ENCODE measurements at regions not wholly inside any gene's neighbourhood (a gene's known extent, or its start where the extent isn't known, plus 50 kb on each side); places are given as distances from the start of the nearest gene placed in this dataset.
A peak's percentile ranks its signal among the peaks of the same experiment; 100 is the strongest.

DNA sequence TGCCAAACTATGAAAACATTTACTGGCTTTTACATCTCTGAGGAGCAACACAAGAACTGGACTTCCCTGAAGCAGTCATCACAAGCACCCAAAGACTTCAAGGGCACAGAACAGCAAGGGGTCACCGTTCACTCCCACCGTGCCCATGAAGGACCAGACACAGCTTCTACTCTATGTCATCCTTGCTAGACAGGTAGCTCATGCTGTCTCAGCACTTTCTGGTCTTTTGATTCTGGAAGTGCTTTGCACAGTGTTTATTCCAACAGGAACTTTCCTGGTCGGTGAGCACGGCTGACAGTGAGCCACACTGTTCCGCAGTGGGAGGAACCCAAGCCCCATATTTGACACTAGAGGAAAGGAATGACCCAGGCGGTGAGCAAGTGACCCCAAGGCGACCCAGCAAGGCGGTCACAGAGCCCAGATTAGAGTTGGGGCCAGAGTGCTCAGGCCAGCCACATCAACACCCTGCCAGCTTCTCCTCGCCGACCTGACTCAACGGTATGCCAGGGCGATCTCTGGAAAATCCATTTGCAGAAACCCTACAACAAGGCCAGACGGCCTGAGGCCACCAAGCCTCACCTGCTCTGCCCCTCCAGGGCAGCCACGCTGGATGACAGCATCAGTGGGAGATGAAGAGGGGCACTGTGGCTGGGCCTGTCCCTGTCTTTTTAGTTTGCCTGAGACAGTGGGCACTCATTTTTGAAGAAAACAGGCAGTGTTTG is 318.6 kb downstream of the TCERG1L start:
- intact Hi-C loops (cut with DNase I) = no loop called here
- DNase-seq (ENCODE audit: low spot score) = no peak

DNA sequence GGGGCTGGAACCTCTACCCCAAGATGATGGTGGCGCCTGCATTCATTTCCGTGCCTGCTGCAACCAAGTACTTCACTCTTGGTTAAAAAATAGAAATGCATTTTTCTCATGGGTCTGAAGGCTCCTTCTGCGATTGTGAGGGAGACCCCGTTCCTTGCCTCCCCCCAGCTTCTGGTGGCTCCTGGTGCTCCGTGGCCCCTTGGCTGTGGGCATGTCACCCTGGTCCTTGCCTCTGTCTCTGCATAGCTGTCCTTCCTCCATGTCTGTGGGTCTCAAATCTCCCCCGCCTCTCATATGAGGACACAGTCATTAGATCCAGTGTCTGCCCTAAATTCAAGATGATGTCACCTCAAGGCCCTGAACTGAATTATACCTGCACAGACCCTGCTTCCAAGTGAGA is 317.9 kb downstream of the TCERG1L start:
- DNase-seq (ENCODE audit: low spot score) = no peak
- intact Hi-C loops (cut with DNase I) = no loop called here

DNA sequence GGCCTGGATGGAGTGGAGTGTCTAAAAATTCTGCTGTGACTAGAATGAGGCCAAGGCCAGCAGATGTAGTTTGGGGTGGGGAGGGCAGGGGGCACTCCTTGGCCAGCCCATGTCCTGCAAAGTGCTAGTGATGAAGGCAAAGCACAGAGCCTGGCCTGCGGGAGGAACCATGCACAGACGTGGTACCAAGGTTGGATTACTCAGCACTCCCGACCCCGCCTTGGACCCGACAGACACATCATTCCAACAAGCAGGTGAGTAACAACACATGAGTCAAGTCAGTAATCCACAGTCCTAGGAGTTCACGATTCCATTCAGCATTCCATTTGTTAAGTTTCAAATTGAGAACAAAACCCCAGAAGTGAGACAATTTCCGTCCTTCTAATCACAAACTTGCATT is 317.3 kb downstream of the TCERG1L start:
- intact Hi-C loops (cut with DNase I) = no loop called here
- DNase-seq (ENCODE audit: low spot score) = no peak

DNA sequence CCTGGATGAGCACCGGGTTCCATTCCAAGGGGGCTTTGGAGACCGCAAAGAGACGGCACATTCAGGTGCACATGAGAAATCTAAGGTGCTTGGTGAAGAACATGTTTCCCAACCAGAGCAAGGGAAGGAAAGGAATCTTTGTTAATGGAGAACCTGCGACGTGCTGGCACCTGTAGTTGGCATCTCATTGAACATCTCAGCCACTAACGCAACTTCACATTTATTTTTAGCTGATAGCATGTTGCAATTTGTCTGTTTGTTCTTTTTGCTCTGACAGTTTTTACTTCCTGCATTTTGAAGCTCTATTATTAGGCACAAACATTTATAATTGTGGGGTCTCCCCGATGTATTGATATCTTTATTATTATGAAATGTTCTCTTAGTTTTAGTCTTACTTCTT is 316.7 kb downstream of the TCERG1L start:
- peak; percentile 41 for DNase-seq (ENCODE audit: low spot score)
- intact Hi-C loops (cut with DNase I) = no loop called here

DNA sequence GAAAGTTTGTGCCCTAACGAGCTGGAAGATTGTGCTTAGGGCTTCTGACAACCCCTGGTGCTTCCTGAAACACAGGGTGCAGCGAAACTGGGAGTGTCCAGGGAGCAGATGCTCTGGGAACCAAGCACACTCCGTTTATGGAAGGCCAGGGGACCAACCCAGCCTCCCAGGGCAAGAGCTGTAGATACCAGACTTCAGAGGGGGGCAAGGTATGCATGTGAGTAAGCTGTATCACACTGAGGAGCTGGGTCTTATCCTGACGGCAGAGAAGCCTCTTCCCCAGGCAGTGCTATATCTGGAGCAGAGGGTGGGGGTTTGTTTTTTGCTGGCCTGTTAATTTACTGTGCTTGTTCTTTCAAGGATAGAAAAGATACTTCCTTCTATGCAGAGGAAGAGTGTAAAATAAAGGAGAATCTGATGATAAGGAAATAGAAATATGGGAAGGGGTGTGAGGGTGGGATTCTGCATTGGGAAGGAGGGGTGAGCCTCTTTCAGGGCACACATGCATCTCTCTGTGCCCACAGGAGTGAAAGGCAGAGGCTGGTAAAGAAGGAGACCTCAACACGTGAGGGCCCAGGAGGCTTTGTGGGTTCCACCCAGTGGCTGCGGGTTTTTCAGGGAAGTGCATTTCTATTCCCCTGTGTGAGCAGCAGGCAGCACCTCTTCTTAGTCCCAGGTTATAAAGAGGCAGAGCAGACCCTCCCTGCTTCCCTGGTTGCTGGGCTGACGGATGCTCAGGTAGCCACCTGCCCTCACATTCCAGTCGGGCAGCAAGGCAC is 314.1 kb downstream of the TCERG1L start:
- no peak for DNase-seq (ENCODE audit: low spot score)
- intact Hi-C loops (cut with DNase I) = no loop called here

DNA sequence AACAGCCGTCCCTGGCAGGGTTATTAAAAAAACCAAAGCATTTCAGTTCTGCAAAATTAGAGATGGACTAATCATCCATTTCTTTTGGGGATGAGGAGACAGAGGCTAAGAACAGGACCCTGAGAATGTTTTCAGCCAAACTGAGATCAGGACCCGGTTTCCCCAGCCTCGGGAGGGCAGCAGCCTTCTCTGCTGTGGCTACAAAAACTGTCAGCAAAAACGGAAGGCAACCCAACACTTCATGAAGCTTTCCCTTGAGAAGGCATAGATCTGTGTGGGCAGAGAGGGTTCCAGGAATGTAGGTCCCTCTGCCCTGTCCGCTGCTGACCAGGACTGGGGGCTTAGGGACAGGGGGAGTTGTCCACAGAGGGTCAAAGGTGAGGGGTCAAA is 313.5 kb downstream of the TCERG1L start:
- no peak for DNase-seq (ENCODE audit: low spot score)
- intact Hi-C loops (cut with DNase I) = no loop called here

DNA sequence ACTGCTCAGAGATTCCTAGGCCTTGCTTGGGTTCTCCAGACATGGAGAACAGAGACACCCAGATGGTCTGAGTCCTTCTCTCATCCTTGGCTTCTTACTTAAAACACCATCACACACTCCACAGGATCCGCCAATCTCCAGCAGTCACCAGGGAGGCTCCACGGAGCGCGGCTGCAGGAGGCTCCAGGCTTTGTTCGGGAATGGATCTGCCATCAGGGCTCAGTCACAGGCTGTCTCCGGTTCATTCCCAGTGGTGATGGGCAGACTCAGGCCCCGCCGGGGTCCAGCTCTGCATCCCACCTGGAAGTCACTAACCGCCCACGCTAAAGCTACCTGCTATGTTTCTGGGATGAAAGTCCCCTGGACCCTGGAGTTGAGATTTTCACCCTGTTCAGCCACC is 312.9 kb downstream of the TCERG1L start:
- DNase-seq (ENCODE audit: low spot score) = no peak
- intact Hi-C loops (cut with DNase I) = no loop called here

DNA sequence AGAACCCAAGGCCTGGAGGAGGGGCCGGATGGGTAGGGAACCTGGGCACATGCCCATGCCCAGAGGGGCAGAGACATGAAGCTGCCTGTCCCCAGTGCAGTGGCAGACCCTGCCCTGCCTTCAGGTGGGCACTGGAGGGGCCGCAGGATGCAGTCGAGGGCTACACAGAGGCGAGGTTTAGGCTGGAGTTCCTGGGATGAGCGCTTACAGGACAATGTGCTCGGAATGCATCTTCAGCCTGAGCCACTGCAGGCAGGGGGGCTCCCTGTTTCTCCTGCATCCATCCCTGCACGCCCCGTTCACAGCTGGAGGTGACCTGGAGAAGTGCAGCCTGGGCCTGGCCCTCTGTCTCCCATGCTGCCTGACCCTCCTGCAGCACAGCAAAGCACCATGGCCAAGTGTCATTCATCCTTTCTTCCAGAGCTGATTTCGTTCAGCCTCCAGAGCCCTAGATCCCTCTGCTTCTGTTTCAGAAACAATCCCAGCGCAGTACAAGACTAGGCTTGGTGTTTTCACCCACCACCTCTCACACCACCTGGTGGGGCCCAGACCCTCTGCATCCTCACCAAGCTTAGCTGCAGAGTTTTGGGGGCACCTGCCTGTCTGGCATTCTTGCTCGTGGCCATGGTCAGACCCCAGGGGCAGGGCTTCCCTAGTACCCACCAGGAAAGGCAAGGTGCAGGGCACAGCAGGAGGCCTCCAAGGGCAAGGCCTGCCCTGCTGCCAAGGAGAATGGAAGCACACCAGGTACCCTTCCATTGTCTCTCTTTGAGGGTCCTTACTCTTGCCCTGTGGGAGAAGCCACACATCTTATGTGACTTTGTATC is 311.9 kb downstream of the TCERG1L start:
- intact Hi-C loops (cut with DNase I) = no loop called here
- DNase-seq (ENCODE audit: low spot score) = peak; percentile 58

DNA sequence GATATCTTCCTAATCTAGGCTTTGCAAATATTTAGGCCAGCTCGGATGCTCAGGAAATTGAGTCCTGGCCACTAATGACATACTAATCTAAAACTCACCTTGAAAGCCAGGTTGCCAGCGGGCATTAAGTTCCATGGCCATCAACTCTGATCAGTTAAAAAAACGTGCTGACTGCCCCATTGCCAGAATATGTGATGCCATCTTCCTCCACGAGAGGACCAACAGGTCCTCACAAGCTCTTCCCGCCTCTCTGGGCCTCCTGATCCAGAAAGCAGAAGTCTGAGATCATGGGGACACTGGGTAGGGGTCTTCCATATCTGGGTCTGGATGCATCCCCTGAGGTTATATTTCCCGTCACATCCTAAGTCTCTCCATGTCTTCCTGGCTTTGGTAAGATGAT is 311.3 kb downstream of the TCERG1L start:
- intact Hi-C loops (cut with DNase I) = no loop called here
- no peak for DNase-seq (ENCODE audit: low spot score)

DNA sequence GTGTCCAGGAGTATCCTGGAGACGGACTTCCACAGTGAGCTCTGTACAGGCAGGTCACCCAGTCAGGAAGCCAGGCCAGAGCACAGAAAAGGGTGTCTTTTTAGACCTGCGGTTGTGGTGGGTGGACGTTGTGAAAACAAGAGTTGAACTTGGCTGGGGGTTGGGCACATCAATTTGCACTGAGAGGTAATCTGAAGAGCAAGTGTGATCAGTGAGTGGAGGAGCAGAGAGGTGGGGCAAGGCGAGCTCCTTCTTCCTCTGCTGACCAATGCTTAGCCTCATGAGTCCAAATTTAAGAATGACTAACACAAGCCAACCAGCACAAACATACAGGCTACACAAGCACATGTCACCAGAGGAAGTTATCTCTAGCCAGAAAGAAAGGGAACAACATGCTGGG is 310.8 kb downstream of the TCERG1L start:
- intact Hi-C loops (cut with DNase I) = no loop called here
- DNase-seq (ENCODE audit: low spot score) = peak; percentile 1

DNA sequence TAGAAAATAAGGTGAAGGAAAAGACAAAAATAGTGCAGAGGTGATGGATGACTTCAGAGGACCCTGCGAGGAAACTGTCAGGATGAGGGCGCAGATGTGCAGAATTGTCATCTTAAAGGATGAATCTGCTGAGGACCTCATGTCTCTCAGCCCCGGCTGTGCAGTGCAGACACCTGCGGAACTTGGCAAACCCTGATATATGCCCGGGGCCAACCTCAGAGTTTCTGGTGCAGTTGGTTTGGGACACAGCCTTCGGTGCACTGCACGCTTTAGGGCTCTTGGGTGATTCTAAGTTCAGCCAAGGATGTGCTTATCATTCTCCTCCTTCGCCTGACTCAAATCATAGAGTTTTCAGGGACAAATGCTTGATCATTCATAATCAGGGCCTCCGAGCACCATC is 310.1 kb downstream of the TCERG1L start:
- DNase-seq (ENCODE audit: low spot score) = peak; percentile 27
- intact Hi-C loops (cut with DNase I) = no loop called here

DNA sequence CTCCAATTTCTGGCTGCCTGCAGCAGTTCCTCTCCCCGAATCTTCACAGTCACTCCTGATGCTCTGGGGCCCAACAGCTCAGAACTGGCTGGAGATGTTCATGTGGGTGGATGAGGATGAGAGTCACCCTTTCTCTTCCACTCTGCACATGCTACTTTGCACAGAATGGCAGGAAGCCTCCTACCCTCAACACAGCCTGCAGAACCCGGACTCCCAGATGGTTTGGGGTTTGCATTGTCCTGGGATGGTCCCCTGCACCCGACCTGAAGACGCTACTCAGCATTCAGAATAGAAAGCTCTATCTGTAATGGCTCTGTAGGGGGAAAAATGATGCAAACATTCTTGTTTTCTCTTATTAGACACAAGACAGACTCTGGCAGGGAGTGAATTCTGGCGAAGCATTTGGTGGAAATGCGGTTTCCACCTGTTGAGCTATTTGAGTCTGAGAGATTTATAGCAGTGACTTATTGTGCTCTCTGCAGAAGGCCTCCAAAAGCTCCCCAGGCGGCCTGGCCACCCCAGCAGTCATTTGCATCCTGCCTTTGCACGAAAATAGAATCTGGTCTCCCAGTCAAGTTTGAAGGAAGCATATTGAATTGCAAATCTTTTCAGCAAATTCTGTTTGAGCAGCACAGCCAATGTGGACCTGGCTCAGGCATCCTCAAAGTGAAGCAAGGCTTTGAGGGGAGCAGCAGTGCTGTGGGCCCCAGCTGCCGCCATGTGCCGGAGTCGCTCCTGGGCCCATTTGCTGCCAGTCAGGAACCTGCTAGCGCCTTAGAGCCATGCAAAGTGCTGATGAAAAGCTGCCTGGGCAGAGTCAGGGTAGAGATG is 309.3 kb downstream of the TCERG1L start:
- peak; percentile 63 for DNase-seq (ENCODE audit: low spot score)
- intact Hi-C loops (cut with DNase I) = no loop called here

DNA sequence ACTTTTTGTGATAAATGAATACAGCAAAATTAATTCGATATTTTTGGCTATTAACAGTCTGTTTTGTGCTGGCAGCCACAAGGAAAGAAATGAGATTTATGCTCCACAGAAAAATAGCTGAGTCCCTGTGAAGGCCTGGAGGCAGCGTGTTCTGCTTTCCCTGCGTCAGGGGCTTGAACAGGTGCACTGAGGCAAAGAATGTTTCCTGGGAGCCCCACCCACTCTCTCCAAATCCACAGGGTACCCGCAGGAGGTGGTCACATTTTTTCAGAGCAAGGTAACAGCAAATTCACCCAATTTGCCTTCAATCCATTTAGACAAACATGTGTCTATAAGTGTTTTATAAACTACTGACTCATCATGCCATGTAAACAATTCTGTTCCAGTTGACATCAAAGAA is 308.1 kb downstream of the TCERG1L start:
- DNase-seq (ENCODE audit: low spot score) = peak; percentile 6
- intact Hi-C loops (cut with DNase I) = no loop called here

DNA sequence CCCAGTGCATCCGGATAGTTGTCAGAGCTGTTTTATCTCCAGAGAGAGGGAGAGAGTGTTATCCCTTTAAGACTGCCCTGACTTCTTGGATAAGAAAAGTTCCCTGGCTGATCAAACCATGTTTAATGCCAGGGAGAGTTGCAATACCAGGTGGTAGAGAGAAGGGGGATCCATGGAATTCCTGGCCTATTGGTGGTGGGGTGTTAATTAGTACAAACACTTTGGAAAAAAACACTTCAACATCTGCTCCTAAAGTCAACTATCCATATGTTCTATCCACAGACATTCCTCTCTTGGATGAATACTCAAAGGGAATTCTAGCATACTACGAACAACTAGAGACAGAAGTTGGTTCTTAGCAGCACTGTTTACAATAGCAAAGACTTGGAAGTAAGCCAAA is 307.2 kb downstream of the TCERG1L start:
- intact Hi-C loops (cut with DNase I) = no loop called here
- DNase-seq (ENCODE audit: low spot score) = no peak

DNA sequence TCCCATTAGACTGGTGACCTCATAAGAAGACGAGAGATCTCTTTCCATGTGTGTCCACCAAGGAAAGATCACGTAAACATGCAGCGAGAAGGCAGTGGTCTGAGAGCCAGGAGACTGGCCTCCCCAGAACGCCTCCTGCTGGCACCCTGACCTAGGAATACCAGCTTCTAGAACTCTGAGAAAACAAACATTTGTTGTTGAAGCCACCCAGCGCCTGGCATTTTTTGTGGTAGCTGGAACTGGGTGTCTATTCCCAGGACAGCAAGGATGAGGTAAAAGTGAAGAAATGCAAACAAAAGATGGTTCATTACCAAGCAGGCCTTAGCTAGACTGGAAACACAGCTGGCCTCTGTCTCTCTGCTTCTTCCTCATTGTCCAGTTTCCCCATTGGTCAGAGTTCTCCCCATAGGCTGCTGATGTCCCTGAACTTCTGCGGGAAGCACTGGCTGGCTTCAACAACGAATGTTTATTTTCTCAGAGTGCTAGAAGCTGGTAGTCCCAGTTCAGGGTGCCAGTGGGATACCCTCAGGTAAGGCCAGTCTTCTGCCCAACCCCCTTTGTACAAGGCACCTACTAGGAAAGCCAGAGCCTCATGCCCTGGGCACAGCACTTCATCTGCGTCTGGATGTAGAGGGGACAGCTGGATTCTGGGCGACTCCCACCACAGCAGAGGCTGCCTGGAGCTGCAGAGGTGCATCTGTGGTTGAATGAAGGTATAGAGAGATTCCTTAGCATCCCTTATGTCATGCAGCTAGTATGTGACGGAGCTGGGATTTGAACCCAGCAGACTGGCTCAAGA is 304.9 kb downstream of the TCERG1L start:
- DNase-seq (ENCODE audit: low spot score) = peak; percentile 22
- intact Hi-C loops (cut with DNase I) = no loop called here

DNA sequence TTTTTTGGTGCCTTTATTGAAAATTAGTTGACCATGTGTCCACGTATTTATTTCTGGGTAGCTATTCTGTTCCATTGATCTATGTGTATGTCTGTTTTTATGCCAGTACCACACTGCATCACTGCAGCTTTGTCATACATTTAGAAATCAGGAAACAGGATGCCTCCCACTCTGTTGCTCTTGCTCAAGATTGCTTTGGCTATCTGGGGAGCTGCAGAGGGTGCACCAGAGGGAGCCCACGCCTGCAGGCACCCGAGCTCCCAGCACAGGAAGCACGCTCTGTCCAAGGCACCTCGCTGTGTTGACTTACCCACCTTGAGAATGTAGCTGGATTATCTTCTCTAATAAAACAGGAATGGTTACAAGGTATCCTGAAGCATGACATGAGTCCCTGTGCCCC is 301.7 kb downstream of the TCERG1L start:
- no peak for DNase-seq (ENCODE audit: low spot score)
- intact Hi-C loops (cut with DNase I) = no loop called here

DNA sequence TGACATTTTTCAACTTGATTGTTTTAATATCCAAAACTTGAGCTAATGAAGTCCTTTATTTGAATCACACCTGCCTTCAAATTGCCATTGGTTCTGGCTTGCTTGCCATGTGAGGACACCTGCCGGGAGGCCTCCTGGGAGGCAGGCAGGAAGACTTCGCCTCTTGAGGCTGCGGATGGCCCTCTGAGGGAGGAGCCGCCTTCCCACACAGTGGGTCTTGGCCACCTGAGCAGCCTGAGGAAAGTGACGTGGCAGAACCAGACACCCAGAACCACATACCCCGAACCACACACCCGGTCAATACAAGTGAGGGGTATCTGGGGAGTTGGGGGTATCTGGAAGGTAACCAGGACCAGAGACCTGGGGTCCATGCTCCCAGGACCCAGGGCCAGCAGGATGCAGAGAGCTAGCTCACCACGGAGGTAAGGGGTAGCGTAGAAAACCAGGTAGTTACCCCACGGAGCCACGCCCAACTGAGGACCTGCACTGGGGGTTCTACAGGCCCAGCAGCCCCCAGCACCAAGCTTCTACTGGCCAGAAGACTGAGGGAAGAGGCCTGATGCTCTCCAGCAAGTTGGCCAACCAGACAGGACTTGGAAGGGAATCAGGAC is 300.5 kb downstream of the TCERG1L start:
- DNase-seq (ENCODE audit: low spot score) = peak; percentile 68
- intact Hi-C loops (cut with DNase I) = no loop called here

DNA sequence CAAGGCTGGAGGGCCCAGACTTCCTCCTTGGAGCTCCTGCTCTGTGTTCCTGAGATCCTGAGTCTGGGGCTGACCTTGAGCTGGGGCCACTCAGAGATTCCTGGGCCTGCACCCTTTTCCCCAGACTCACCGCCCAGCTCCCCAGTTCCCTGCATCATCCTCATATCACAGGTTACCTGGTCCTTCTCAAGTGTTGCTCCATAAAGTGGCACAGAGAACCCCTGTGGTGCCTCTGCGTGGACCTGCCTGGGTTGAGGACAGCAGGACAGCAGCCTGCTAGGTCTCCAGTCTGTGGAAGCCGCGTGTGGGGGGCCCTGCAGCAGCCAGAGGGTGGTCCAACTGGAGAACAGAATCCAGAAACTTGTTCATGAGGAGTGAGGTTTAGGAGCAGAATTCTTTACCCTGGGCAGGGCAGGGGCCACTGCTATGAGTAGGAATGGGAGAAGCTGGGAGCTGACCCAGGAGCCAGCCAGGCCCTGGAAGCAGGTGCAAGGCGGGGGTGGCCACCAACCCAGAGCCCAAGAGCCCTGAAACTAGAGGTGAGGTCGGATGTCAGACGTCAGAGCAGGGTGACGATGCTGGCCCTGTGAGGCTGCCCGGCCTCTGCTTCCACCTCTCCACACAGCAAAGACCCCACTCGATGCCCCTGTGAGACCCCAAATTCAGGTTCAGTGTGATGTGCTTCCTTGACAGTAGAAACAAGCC is 299.4 kb downstream of the TCERG1L start:
- DNase-seq (ENCODE audit: low spot score) = peak; percentile 68
- intact Hi-C loops (cut with DNase I) = no loop called here
